Activated T-helper 17 cell treated with anti-CD3 and anti-CD28 coated beads, Interleukin-2, amount 50 U/mL, for 72 hours (primary cell): ENCODE measurements at regions not wholly inside any gene's neighbourhood (a gene's known extent, or its start where the extent isn't known, plus 50 kb on each side); places are given as distances from the start of the nearest gene placed in this dataset.

Experiments
- ATAC-seq: fragments of 150-1000 bp; cut with Tn5 transposase; replicated peaks from 2 replicates; pipeline ENCODE4 v1.10.0; 2021; ENCODE audit warnings: mild to moderate bottlenecking, moderate library complexity
- H3K27ac Mint-ChIP-seq: one replicate; pipeline ENCODE4 v1.8.0; 2022; ENCODE audit warnings: mixed read lengths
- H3K27me3 Mint-ChIP-seq: one replicate; pipeline ENCODE4 v1.8.0; 2022; ENCODE audit warnings: mixed read lengths
- H3K36me3 Mint-ChIP-seq: one replicate; pipeline ENCODE4 v1.8.0; 2022; ENCODE audit warnings: low read depth, mild to moderate bottlenecking, mixed read lengths
- H3K4me1 Mint-ChIP-seq: one replicate; pipeline ENCODE4 v1.8.0; 2022; ENCODE audit warnings: mixed read lengths
- H3K4me3 Mint-ChIP-seq: one replicate; pipeline ENCODE4 v1.8.0; 2022; ENCODE audit warnings: mild to moderate bottlenecking, mixed read lengths
- H3K9me3 Mint-ChIP-seq: one replicate; pipeline ENCODE4 v1.8.0; 2022; ENCODE audit warnings: mixed read lengths

- Mint-ChIP-seq H3K27ac (no peak overlapping the region), H3K4me1 (no peaks in the 10 kb centered on the region), H3K36me3 (no peaks in the 10 kb centered on the region), H3K4me3 (no peak overlapping the region), H3K9me3 (peaks cover 17% of the 10 kb centered on the region), H3K27me3 (peaks cover 3% of the 10 kb centered on the region)
- ATAC-seq, result no peak
Measured at GRCh38 chr5:2480871-2481270, 270.6 kb downstream of the IRX2 start.

GRCh38 chr5:2475902-2476301 lies 275.6 kb downstream of the IRX2 start:
- Mint-ChIP-seq H3K4me3 (no peak overlapping the region), H3K27ac (no peak overlapping the region), H3K27me3 (peaks cover 3% of the 10 kb centered on the region), H3K4me1 (no peaks in the 10 kb centered on the region), H3K9me3 (peaks cover 8% of the 10 kb centered on the region), H3K36me3 (no peaks in the 10 kb centered on the region)
- ATAC-seq, result no peak

GRCh38 chr5:2472670-2473069 lies 278.8 kb downstream of the IRX2 start:
- Mint-ChIP-seq H3K4me3 (no peak overlapping the region), H3K9me3 (no peaks in the 10 kb centered on the region), H3K4me1 (no peaks in the 10 kb centered on the region), H3K27ac (no peak overlapping the region), H3K27me3 (no peaks in the 10 kb centered on the region), H3K36me3 (no peaks in the 10 kb centered on the region)
- no peak for ATAC-seq

- H3K9me3 Mint-ChIP-seq, result no peaks in the 10 kb centered on the region
- ATAC-seq, result no peak
- no peak overlapping the region for H3K27ac Mint-ChIP-seq
- H3K27me3 Mint-ChIP-seq, result no peaks in the 10 kb centered on the region
- H3K4me3 Mint-ChIP-seq, result no peak overlapping the region
- no peaks in the 10 kb centered on the region for H3K36me3 Mint-ChIP-seq
- H3K4me1 Mint-ChIP-seq, result no peaks in the 10 kb centered on the region
Measured at GRCh38 chr5:2471152-2471879, 280.2 kb downstream of the IRX2 start.

- Mint-ChIP-seq H3K36me3 (no peaks in the 10 kb centered on the region), H3K27me3 (peaks cover 5% of the 10 kb centered on the region), H3K27ac (no peak overlapping the region), H3K9me3 (peaks cover 6% of the 10 kb centered on the region), H3K4me1 (no peaks in the 10 kb centered on the region), H3K4me3 (no peak overlapping the region)
- no peak for ATAC-seq
Measured at GRCh38 chr5:2466966-2467365, 284.5 kb downstream of the IRX2 start.

- ATAC-seq, result no peak
- H3K27me3 Mint-ChIP-seq, result peaks cover 5% of the 10 kb centered on the region
- H3K27ac Mint-ChIP-seq, result no peak overlapping the region
- H3K9me3 Mint-ChIP-seq, result peaks cover 10% of the 10 kb centered on the region
- no peaks in the 10 kb centered on the region for H3K4me1 Mint-ChIP-seq
- no peaks in the 10 kb centered on the region for H3K36me3 Mint-ChIP-seq
- H3K4me3 Mint-ChIP-seq, result no peak overlapping the region
Measured at GRCh38 chr5:2465383-2465782, 286.1 kb downstream of the IRX2 start.

GRCh38 chr5:2464141-2464540 lies 287.3 kb downstream of the IRX2 start:
- no peak for ATAC-seq
- H3K9me3 Mint-ChIP-seq, result peaks cover 10% of the 10 kb centered on the region
- no peak overlapping the region for H3K27ac Mint-ChIP-seq
- no peak overlapping the region for H3K4me3 Mint-ChIP-seq
- H3K27me3 Mint-ChIP-seq, result peaks cover 5% of the 10 kb centered on the region
- H3K36me3 Mint-ChIP-seq, result no peaks in the 10 kb centered on the region
- H3K4me1 Mint-ChIP-seq, result no peaks in the 10 kb centered on the region

GRCh38 chr5:2461701-2462691 lies 289.5 kb downstream of the IRX2 start:
- H3K4me1 Mint-ChIP-seq, result no peaks in the 10 kb centered on the region

GRCh38 chr5:2460098-2460497 lies 291.4 kb downstream of the IRX2 start:
- H3K27ac Mint-ChIP-seq, result no peak overlapping the region
- peaks cover 5% of the 10 kb centered on the region for H3K27me3 Mint-ChIP-seq
- no peaks in the 10 kb centered on the region for H3K36me3 Mint-ChIP-seq
- H3K4me1 Mint-ChIP-seq, result no peaks in the 10 kb centered on the region
- no peak overlapping the region for H3K4me3 Mint-ChIP-seq
- peaks cover 10% of the 10 kb centered on the region for H3K9me3 Mint-ChIP-seq
- ATAC-seq, result no peak

More at GRCh38 chr5:2461701-2462691, 289.5 kb downstream of the IRX2 start:
- Mint-ChIP-seq H3K27ac (no peak overlapping the region), H3K4me3 (no peak overlapping the region), H3K36me3 (no peaks in the 10 kb centered on the region), H3K27me3 (peaks cover 5% of the 10 kb centered on the region), H3K9me3 (peaks cover 10% of the 10 kb centered on the region)
- no peak for ATAC-seq

- peaks cover 10% of the 10 kb centered on the region for H3K9me3 Mint-ChIP-seq
- no peaks in the 10 kb centered on the region for H3K36me3 Mint-ChIP-seq
- no peak for ATAC-seq
- H3K4me1 Mint-ChIP-seq, result no peaks in the 10 kb centered on the region
- H3K27ac Mint-ChIP-seq, result no peak overlapping the region
- no peak overlapping the region for H3K4me3 Mint-ChIP-seq
- H3K27me3 Mint-ChIP-seq, result peaks cover 5% of the 10 kb centered on the region
Measured at GRCh38 chr5:2459251-2459650, 292.2 kb downstream of the IRX2 start.

- Mint-ChIP-seq H3K9me3 (no peaks in the 10 kb centered on the region), H3K27ac (no peak overlapping the region), H3K27me3 (no peaks in the 10 kb centered on the region), H3K4me3 (no peak overlapping the region), H3K4me1 (no peaks in the 10 kb centered on the region), H3K36me3 (no peaks in the 10 kb centered on the region)
- ATAC-seq, result no peak
Measured at GRCh38 chr5:2455878-2456277, 295.6 kb downstream of the IRX2 start.

GRCh38 chr5:2454876-2455275 lies 296.6 kb downstream of the IRX2 start:
- no peak for ATAC-seq
- H3K4me3 Mint-ChIP-seq, result no peak overlapping the region
- no peaks in the 10 kb centered on the region for H3K9me3 Mint-ChIP-seq
- no peaks in the 10 kb centered on the region for H3K4me1 Mint-ChIP-seq
- H3K36me3 Mint-ChIP-seq, result no peaks in the 10 kb centered on the region
- no peak overlapping the region for H3K27ac Mint-ChIP-seq
- H3K27me3 Mint-ChIP-seq, result no peaks in the 10 kb centered on the region

- H3K4me3 Mint-ChIP-seq, result no peak overlapping the region
- no peak overlapping the region for H3K27ac Mint-ChIP-seq
- no peaks in the 10 kb centered on the region for H3K27me3 Mint-ChIP-seq
- no peak for ATAC-seq
- no peaks in the 10 kb centered on the region for H3K4me1 Mint-ChIP-seq
- no peaks in the 10 kb centered on the region for H3K36me3 Mint-ChIP-seq
- no peaks in the 10 kb centered on the region for H3K9me3 Mint-ChIP-seq
Measured at GRCh38 chr5:2453781-2454180, 297.7 kb downstream of the IRX2 start.

- no peaks in the 10 kb centered on the region for H3K4me1 Mint-ChIP-seq
- no peak for ATAC-seq
- peaks cover 5% of the 10 kb centered on the region for H3K9me3 Mint-ChIP-seq
- H3K27ac Mint-ChIP-seq, result no peak overlapping the region
- no peak overlapping the region for H3K4me3 Mint-ChIP-seq
- H3K36me3 Mint-ChIP-seq, result no peaks in the 10 kb centered on the region
- no peaks in the 10 kb centered on the region for H3K27me3 Mint-ChIP-seq
Measured at GRCh38 chr5:2451100-2451499, 300.4 kb downstream of the IRX2 start.
